ENCODE measurements at regions not wholly inside any gene's neighbourhood (a gene's known extent, or its start where the extent isn't known, plus 50 kb on each side); places are given as distances from the start of the nearest gene placed in this dataset.
A peak's percentile ranks its signal among the peaks of the same experiment; 100 is the strongest.

- H3K9me3 Mint-ChIP-seq: no peaks in the 10 kb centered on the region
- H3K4me1 Mint-ChIP-seq: peaks cover 10% of the 10 kb centered on the region
Measured at GRCh38 chr2:203585516-203585915, 50.4 kb upstream of the RAPH1 start.

GRCh38 chr2:203586206-203586605, 51.1 kb upstream of the RAPH1 start:
- peaks cover 64% of the 10 kb centered on the region for H3K27me3 Mint-ChIP-seq
- H3K27ac Mint-ChIP-seq: no peak overlapping the region
- no peak overlapping the region for H3K4me3 Mint-ChIP-seq
- H3K9me3 Mint-ChIP-seq: no peaks in the 10 kb centered on the region
- peaks cover 10% of the 10 kb centered on the region for H3K4me1 Mint-ChIP-seq
- ATAC-seq: no peak
- H3K36me3 Mint-ChIP-seq: no peaks in the 10 kb centered on the region

More at GRCh38 chr2:203585516-203585915, 50.4 kb upstream of the RAPH1 start:
- Mint-ChIP-seq H3K27me3 (peaks cover 57% of the 10 kb centered on the region), H3K36me3 (no peaks in the 10 kb centered on the region), H3K4me3 (no peak overlapping the region), H3K27ac (no peak overlapping the region)
- no peak for ATAC-seq

GRCh38 chr2:203586696-203587095, 51.6 kb upstream of the RAPH1 start:
- H3K4me3 Mint-ChIP-seq: no peak overlapping the region
- peaks cover 10% of the 10 kb centered on the region for H3K4me1 Mint-ChIP-seq
- ATAC-seq: no peak
- H3K36me3 Mint-ChIP-seq: no peaks in the 10 kb centered on the region
- H3K27ac Mint-ChIP-seq: no peak overlapping the region
- no peaks in the 10 kb centered on the region for H3K9me3 Mint-ChIP-seq
- peaks cover 68% of the 10 kb centered on the region for H3K27me3 Mint-ChIP-seq

- no peak overlapping the region for H3K27ac Mint-ChIP-seq
- no peaks in the 10 kb centered on the region for H3K36me3 Mint-ChIP-seq
- ATAC-seq: no peak
- H3K4me3 Mint-ChIP-seq: no peak overlapping the region
- no peaks in the 10 kb centered on the region for H3K9me3 Mint-ChIP-seq
- peaks cover 6% of the 10 kb centered on the region for H3K4me1 Mint-ChIP-seq
- peaks cover 77% of the 10 kb centered on the region for H3K27me3 Mint-ChIP-seq
Measured at GRCh38 chr2:203590496-203590895, 55.4 kb upstream of the RAPH1 start.

GRCh38 chr2:203591642-203592041, 56.5 kb upstream of the RAPH1 start:
- Mint-ChIP-seq H3K9me3 (peaks cover 3% of the 10 kb centered on the region), H3K36me3 (no peaks in the 10 kb centered on the region), H3K27me3 (peaks cover 77% of the 10 kb centered on the region), H3K27ac (no peak overlapping the region), H3K4me1 (peaks cover 6% of the 10 kb centered on the region), H3K4me3 (no peak overlapping the region)
- ATAC-seq: peak; percentile 67

GRCh38 chr2:203592470-203592869, 57.4 kb upstream of the RAPH1 start:
- Mint-ChIP-seq H3K9me3 (peaks cover 3% of the 10 kb centered on the region), H3K4me1 (peaks cover 6% of the 10 kb centered on the region), H3K27me3 (peaks cover 77% of the 10 kb centered on the region), H3K36me3 (no peaks in the 10 kb centered on the region), H3K4me3 (no peak overlapping the region), H3K27ac (no peak overlapping the region)
- no peak for ATAC-seq

GRCh38 chr2:203594541-203594940, 59.4 kb upstream of the RAPH1 start:
- Mint-ChIP-seq H3K9me3 (peaks cover 7% of the 10 kb centered on the region), H3K4me3 (no peak overlapping the region), H3K4me1 (peaks cover 21% of the 10 kb centered on the region), H3K27me3 (peaks cover 75% of the 10 kb centered on the region), H3K27ac (no peak overlapping the region), H3K36me3 (no peaks in the 10 kb centered on the region)
- no peak for ATAC-seq

GRCh38 chr2:203596183-203596582, 61.1 kb upstream of the RAPH1 start:
- H3K36me3 Mint-ChIP-seq: no peaks in the 10 kb centered on the region
- no peak overlapping the region for H3K27ac Mint-ChIP-seq
- peaks cover 72% of the 10 kb centered on the region for H3K27me3 Mint-ChIP-seq
- peaks cover 23% of the 10 kb centered on the region for H3K4me1 Mint-ChIP-seq
- ATAC-seq: no peak
- no peak overlapping the region for H3K4me3 Mint-ChIP-seq
- peaks cover 9% of the 10 kb centered on the region for H3K9me3 Mint-ChIP-seq

GRCh38 chr2:203599509-203599908, 64.4 kb upstream of the RAPH1 start:
- H3K4me1 Mint-ChIP-seq: peaks cover 17% of the 10 kb centered on the region

GRCh38 chr2:203600286-203600685, 65.2 kb upstream of the RAPH1 start:
- ATAC-seq: no peak
- Mint-ChIP-seq H3K9me3 (peaks cover 9% of the 10 kb centered on the region), H3K36me3 (no peaks in the 10 kb centered on the region), H3K4me1 (peaks cover 17% of the 10 kb centered on the region), H3K27ac (no peak overlapping the region), H3K27me3 (peaks cover 68% of the 10 kb centered on the region), H3K4me3 (no peak overlapping the region)

More at GRCh38 chr2:203599509-203599908, 64.4 kb upstream of the RAPH1 start:
- no peak overlapping the region for H3K27ac Mint-ChIP-seq
- peaks cover 76% of the 10 kb centered on the region for H3K27me3 Mint-ChIP-seq
- peak; percentile 41 for ATAC-seq
- no peaks in the 10 kb centered on the region for H3K36me3 Mint-ChIP-seq
- no peak overlapping the region for H3K4me3 Mint-ChIP-seq
- peaks cover 9% of the 10 kb centered on the region for H3K9me3 Mint-ChIP-seq

- H3K27me3 Mint-ChIP-seq: peaks cover 52% of the 10 kb centered on the region
- H3K36me3 Mint-ChIP-seq: no peaks in the 10 kb centered on the region
Measured at GRCh38 chr2:203603456-203604389, 68.6 kb upstream of the RAPH1 start.

GRCh38 chr2:203605302-203605701, 70.2 kb upstream of the RAPH1 start:
- ATAC-seq: no peak
- no peak overlapping the region for H3K27ac Mint-ChIP-seq
- H3K27me3 Mint-ChIP-seq: peaks cover 57% of the 10 kb centered on the region
- H3K4me1 Mint-ChIP-seq: no peaks in the 10 kb centered on the region
- H3K36me3 Mint-ChIP-seq: no peaks in the 10 kb centered on the region
- H3K4me3 Mint-ChIP-seq: no peak overlapping the region
- H3K9me3 Mint-ChIP-seq: no peaks in the 10 kb centered on the region

More at GRCh38 chr2:203603456-203604389, 68.6 kb upstream of the RAPH1 start:
- peaks cover 2% of the 10 kb centered on the region for H3K9me3 Mint-ChIP-seq
- no peak for ATAC-seq
- no peak overlapping the region for H3K4me3 Mint-ChIP-seq
- H3K4me1 Mint-ChIP-seq: peaks cover 8% of the 10 kb centered on the region
- no peak overlapping the region for H3K27ac Mint-ChIP-seq

- H3K4me3 Mint-ChIP-seq: no peak overlapping the region
- no peak for ATAC-seq
Measured at GRCh38 chr2:203606051-203606450, 71.0 kb upstream of the RAPH1 start.

GRCh38 chr2:203610558-203610957, 75.5 kb upstream of the RAPH1 start:
- Mint-ChIP-seq H3K4me1 (no peaks in the 10 kb centered on the region), H3K9me3 (no peaks in the 10 kb centered on the region), H3K27ac (no peak overlapping the region), H3K27me3 (peaks cover 52% of the 10 kb centered on the region), H3K4me3 (no peak overlapping the region), H3K36me3 (no peaks in the 10 kb centered on the region)
- ATAC-seq: no peak

More at GRCh38 chr2:203606051-203606450, 71.0 kb upstream of the RAPH1 start:
- Mint-ChIP-seq H3K9me3 (no peaks in the 10 kb centered on the region), H3K27ac (no peak overlapping the region), H3K27me3 (peaks cover 53% of the 10 kb centered on the region), H3K36me3 (no peaks in the 10 kb centered on the region), H3K4me1 (no peaks in the 10 kb centered on the region)

GRCh38 chr2:203612246-203612645, 77.1 kb upstream of the RAPH1 start:
- H3K36me3 Mint-ChIP-seq: no peaks in the 10 kb centered on the region
- no peak overlapping the region for H3K4me3 Mint-ChIP-seq
- no peak for ATAC-seq
- no peaks in the 10 kb centered on the region for H3K4me1 Mint-ChIP-seq
- H3K9me3 Mint-ChIP-seq: no peaks in the 10 kb centered on the region
- peaks cover 64% of the 10 kb centered on the region for H3K27me3 Mint-ChIP-seq
- no peak overlapping the region for H3K27ac Mint-ChIP-seq

GRCh38 chr2:203619267-203619878, 84.3 kb upstream of the RAPH1 start:
- H3K27me3 Mint-ChIP-seq: peaks cover 53% of the 10 kb centered on the region
- ATAC-seq: no peak
- no peaks in the 10 kb centered on the region for H3K36me3 Mint-ChIP-seq
- no peak overlapping the region for H3K27ac Mint-ChIP-seq
- no peak overlapping the region for H3K4me3 Mint-ChIP-seq
- peaks cover 8% of the 10 kb centered on the region for H3K9me3 Mint-ChIP-seq
- no peaks in the 10 kb centered on the region for H3K4me1 Mint-ChIP-seq
